Naive thymus-derived CD8-positive, alpha-beta T cell (primary cell): ENCODE measurements at regions not wholly inside any gene's neighbourhood (a gene's known extent, or its start where the extent isn't known, plus 50 kb on each side); places are given as distances from the start of the nearest gene placed in this dataset.

ENCODE experiments used
- ATAC-seq, 2 donors: fragments of 150-1000 bp; cut with Tn5 transposase in 1 of 2; sonication (Bioruptor Pico), chemical (Tn5 transposase) in 1 of 2; 1 replicate in 1 of 2; 2 replicates in 1 of 2; pipeline ENCODE4 v1.10.0; 2021; ENCODE audit warnings: mild to moderate bottlenecking in 2 of 2, moderate library complexity in 2 of 2
- POLR2A ChIA-PET: fragments of 350-600 bp; sonication (Branson Sonifier 250); formaldehyde crosslinking; loops from one replicate; lab custom pipeline; 2021; ENCODE audit warnings: antibody characterized with exemption; lab: Charles Lee
- DNase-seq, 10 donors: peaks; one replicate each; pipeline versions ENCODE4 v3.0.0 to v3.0.0-alpha.2; 2020 to 2022
- H3K27ac Mint-ChIP-seq, 10 donors: one replicate each; pipeline ENCODE4 v1.8.0; 2020 to 2022; ENCODE audit warnings: mild to moderate bottlenecking in 10 of 10, mixed read lengths in 10 of 10, moderate library complexity in 4 of 10, inconsistent platforms in 1 of 10
- H3K27me3 Mint-ChIP-seq, 5 donors: one replicate each; pipeline ENCODE4 v1.8.0; 2021 to 2022; ENCODE audit warnings: mixed read lengths in 5 of 5
- H3K36me3 Mint-ChIP-seq, 3 donors: one replicate each; pipeline ENCODE4 v1.8.0; 2020 to 2022; ENCODE audit warnings: mixed read lengths in 3 of 3, mild to moderate bottlenecking in 2 of 3, inconsistent platforms in 1 of 3
- H3K4me1 Mint-ChIP-seq, 4 donors: one replicate each; pipeline ENCODE4 v1.8.0; 2021 to 2022; ENCODE audit warnings: mixed read lengths in 4 of 4
- H3K4me3 Mint-ChIP-seq, 10 donors: one replicate each; pipeline ENCODE4 v1.8.0; 2020 to 2022; ENCODE audit warnings: mild to moderate bottlenecking in 10 of 10, mixed read lengths in 10 of 10, moderate library complexity in 6 of 10, inconsistent platforms in 1 of 10
- H3K9me3 Mint-ChIP-seq, 9 donors: one replicate each; pipeline ENCODE4 v1.8.0; 2020 to 2022; ENCODE audit warnings: mixed read lengths in 9 of 9, mild to moderate bottlenecking in 3 of 9, inconsistent platforms in 1 of 9, moderate library complexity in 1 of 9

DNA sequence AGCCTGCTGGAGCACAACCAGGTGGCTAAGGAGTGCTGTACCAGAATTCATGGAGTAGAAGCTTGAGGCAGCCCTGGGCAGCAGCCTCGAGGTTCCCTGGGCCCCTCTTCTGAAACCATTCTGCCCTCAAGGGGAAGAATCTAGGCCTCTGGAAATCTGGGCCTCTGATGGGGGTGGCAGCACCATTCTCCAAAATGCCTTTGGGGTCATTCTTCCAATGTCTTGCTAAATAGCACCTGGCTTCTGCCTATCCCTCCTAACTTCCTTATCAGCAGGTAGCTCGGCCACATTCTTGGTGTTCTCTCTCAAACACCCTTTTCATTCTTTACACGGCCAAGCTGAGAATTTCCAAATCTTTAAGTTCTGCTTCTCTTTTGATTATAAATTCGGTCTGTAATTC lies 473.6 kb downstream of the BCOR start:
- peaks cover 0 to 9% (median 4%) of the 10 kb centered on the region in 4 donors for H3K4me1 Mint-ChIP-seq
- no peaks in the 10 kb centered on the region for H3K27me3 Mint-ChIP-seq
- POLR2A ChIA-PET: no interaction called here
- H3K4me3 Mint-ChIP-seq: no peak overlapping the region
- no peak for DNase-seq
- H3K9me3 Mint-ChIP-seq: peaks cover 0 to 14% (median 2%) of the 10 kb centered on the region in 9 donors
- ATAC-seq: no peak
- no peak overlapping the region for H3K27ac Mint-ChIP-seq
- peaks cover 0 to 3% (median 0%) of the 10 kb centered on the region in 3 donors for H3K36me3 Mint-ChIP-seq

DNA sequence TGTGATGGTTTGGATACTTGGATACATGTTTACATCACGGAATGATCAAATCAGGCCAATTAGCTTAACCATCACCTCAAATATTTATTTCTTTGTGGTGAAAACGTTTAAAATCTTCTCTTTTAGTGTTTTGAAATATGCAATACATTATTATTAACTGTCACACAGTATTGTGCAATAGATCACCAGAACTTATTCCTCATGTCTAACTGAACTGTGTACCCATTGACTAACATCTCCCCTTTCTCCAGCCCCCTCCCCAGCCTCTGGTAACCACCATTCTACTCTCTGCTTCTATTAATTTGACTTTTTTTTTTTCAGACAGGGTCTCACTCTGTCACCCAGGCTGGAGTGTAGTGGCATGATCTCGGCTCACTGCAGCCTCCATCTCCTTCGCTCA lies 471.9 kb downstream of the BCOR start:
- no peaks in the 10 kb centered on the region for H3K27me3 Mint-ChIP-seq
- H3K36me3 Mint-ChIP-seq: peaks cover 0 to 3% (median 0%) of the 10 kb centered on the region in 3 donors
- ATAC-seq: no peak
- DNase-seq: no peak
- H3K27ac Mint-ChIP-seq: no peak overlapping the region
- no peak overlapping the region for H3K4me3 Mint-ChIP-seq
- H3K4me1 Mint-ChIP-seq: peaks cover 3 to 18% (median 11%) of the 10 kb centered on the region in 4 donors
- peaks cover 0 to 7% (median 2%) of the 10 kb centered on the region in 9 donors for H3K9me3 Mint-ChIP-seq
- POLR2A ChIA-PET: no interaction called here

DNA sequence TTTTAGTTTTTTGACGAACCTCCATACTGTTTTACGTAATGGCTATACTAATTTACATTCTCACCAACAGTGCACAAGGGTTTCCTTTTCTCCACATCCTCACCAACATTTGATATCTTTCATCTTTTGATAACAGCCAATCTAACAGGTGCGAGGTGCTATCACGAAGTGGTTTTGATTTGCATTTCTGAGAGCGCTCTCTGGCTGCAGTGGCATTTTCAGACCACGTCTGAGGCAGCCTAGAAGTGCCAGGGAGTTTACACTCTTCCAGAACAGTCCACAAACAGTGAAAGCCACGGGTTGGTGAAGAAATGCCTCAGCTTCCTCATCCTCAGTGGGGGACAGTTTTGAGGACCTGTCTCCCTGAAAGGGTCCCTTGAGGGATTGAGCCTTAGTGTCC lies 471.0 kb downstream of the BCOR start:
- Mint-ChIP-seq H3K4me1 (peaks cover 3 to 21% (median 13%) of the 10 kb centered on the region in 4 donors), H3K9me3 (peaks cover 0 to 3% (median 0%) of the 10 kb centered on the region in 9 donors), H3K4me3 (no peak overlapping the region), H3K36me3 (peaks cover 0 to under 1% (median 0%) of the 10 kb centered on the region in 3 donors), H3K27ac (no peak overlapping the region), H3K27me3 (no peaks in the 10 kb centered on the region)
- DNase-seq: no peak
- ATAC-seq: peak in 1 of 2 donors; percentile 57
- POLR2A ChIA-PET: no interaction called here

DNA sequence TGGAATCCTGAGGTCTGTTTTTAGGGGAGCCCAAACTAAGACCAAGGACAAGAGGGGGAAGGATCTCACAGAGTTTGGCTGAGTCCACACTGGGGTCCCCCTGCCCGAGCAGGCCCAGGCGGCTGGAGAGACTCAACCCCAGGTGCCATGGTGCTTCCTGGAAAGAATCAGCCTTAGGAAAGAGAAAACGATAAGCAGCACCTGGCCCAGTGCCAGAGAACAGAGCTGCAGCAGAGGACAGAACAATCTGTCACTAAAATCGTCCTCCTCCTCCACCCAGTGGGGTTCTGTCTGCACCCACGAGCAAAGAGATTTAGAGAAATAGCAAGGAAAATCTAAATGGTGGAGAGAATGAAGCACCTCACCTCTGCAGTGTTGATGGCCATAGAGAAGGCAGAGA lies 470.5 kb downstream of the BCOR start:
- peaks cover 0 to 2% (median 0%) of the 10 kb centered on the region in 9 donors for H3K9me3 Mint-ChIP-seq
- DNase-seq (no peak), ATAC-seq (no peak)
- no peak overlapping the region for H3K27ac Mint-ChIP-seq
- H3K4me1 Mint-ChIP-seq: peaks cover 3 to 21% (median 13%) of the 10 kb centered on the region in 4 donors
- POLR2A ChIA-PET: no interaction called here
- H3K27me3 Mint-ChIP-seq: no peaks in the 10 kb centered on the region
- H3K4me3 Mint-ChIP-seq: no peak overlapping the region
- no peaks in the 10 kb centered on the region for H3K36me3 Mint-ChIP-seq

DNA sequence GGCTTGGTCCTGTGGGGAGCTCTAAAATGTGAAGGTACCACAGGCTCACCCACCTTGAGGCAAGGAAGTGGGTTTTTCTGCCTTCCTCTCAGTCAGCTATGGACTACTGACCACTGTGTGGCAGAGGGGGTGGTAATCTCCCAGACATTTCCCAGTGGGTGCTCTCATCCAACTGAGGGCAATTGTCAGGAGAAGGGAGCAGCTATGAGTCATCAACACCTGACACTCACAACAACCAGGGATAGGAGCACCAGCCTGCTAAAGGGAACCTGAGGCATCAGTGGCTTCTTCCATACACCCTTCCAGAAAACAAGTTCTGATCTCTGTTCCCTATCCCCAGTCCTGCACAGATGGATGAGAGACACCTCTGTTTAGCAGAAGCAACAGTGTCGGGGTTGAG lies 468.8 kb downstream of the BCOR start:
- DNase-seq (no peak), ATAC-seq (no peak)
- H3K4me3 Mint-ChIP-seq: no peak overlapping the region
- H3K4me1 Mint-ChIP-seq: peaks cover 3 to 21% (median 13%) of the 10 kb centered on the region in 4 donors
- no peaks in the 10 kb centered on the region for H3K36me3 Mint-ChIP-seq
- POLR2A ChIA-PET: no interaction called here
- no peaks in the 10 kb centered on the region for H3K9me3 Mint-ChIP-seq
- no peak overlapping the region for H3K27ac Mint-ChIP-seq
- no peaks in the 10 kb centered on the region for H3K27me3 Mint-ChIP-seq

DNA sequence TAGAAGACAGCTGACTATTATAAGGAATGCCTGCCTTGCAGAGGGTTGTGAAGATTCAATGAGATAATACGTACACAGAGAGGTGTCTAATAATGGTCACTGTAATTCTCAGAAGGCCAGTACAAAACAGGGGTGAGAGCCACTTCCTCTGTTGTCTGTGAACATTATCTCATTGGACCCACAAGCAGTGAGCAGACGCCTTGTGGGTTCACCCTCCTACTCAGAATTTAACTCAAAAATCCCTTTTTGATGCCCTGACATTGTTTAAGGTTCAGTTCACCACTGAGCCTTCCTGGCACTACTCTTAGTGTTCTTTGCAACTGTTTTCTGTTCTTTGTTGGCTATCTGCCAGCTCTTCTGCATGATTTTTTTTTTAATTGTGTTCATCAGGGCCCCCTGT lies 467.4 kb downstream of the BCOR start:
- POLR2A ChIA-PET: no interaction called here
- no peak for ATAC-seq

DNA sequence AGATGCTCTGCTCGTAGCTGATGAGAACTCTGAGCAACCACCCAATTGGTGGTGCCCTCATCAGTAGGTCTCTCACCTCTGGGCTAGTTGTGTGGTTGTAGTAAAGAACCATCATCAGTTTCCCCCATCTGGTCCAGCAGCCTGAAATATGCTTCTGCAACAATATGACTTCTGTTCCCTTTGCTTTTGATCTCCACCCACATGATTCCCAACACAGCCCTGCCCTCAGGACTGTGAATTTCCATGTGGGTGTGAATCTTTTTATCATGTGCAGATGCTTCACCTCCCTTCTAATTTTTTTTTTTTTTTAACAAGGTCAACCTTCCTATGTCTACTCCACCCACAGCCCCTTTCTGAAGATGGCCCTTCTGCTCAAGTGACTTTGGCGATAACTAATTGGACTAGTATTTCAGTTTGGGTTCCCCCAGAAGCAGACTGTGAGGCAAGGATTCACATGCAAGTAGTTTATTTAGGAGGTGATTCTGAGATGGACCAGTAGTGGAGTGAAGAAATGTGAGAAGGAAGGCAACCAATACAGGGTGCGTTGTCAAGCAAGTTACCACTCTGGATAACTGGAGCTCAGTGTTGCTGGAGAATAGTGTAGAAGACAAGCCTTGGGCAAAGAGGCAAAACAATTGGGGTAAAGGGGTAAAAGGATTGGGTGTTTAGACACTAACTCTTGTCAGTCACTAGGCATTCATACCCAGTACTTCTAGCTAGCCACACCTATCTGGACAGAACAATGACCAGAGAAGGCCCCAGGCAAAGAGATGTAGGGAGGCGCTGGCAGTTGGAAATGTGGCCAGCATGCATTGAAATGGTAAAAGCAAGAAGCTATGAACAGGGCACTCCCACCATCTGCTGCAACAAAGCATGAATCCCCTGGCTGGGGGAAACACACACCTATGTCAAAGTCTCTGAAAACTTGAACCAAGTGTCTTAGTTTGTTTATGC lies 466.2 kb downstream of the BCOR start:
- Mint-ChIP-seq H3K4me3 (no peak overlapping the region), H3K27ac (no peak overlapping the region), H3K4me1 (peaks cover 3 to 20% (median 12%) of the 10 kb centered on the region in 4 donors), H3K27me3 (no peaks in the 10 kb centered on the region), H3K9me3 (no peaks in the 10 kb centered on the region), H3K36me3 (no peaks in the 10 kb centered on the region)
- POLR2A ChIA-PET: no interaction called here
- ATAC-seq (no peak), DNase-seq (no peak)

More for the DNA sequence above, 467.4 kb downstream of the BCOR start:
- Mint-ChIP-seq H3K4me3 (no peak overlapping the region), H3K27me3 (no peaks in the 10 kb centered on the region), H3K27ac (peak overlapping the region in 1 of 10 donors; percentile 82), H3K9me3 (no peaks in the 10 kb centered on the region), H3K4me1 (peaks cover 3 to 21% (median 13%) of the 10 kb centered on the region in 4 donors), H3K36me3 (no peaks in the 10 kb centered on the region)
- DNase-seq: no peak

DNA sequence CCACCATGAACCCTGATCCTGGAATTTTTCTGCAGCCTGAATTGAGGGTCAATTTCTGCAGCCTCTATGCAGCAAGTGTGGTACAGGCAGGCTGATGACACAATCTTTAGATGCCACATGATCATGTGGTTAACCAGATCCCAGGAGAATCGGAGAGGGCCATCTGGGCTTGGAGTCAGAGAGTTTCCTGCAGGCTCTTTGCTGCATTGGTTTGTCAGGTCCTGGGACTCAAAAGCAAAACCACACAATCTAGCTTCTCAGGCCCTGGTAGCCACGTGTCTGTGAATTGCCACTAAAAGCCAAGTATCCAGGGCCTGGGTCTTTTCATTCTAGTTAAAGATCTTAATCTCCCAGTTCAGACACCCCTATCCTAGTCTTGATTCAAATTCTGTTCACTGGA lies 464.5 kb downstream of the BCOR start:
- DNase-seq: no peak
- H3K36me3 Mint-ChIP-seq: no peaks in the 10 kb centered on the region
- no peak for ATAC-seq
- H3K4me3 Mint-ChIP-seq: no peak overlapping the region
- H3K4me1 Mint-ChIP-seq: peaks cover 3 to 12% (median 9%) of the 10 kb centered on the region in 4 donors
- H3K27ac Mint-ChIP-seq: no peak overlapping the region
- H3K9me3 Mint-ChIP-seq: peaks cover 0 to 3% (median 0%) of the 10 kb centered on the region in 9 donors
- POLR2A ChIA-PET: no interaction called here
- H3K27me3 Mint-ChIP-seq: no peaks in the 10 kb centered on the region

DNA sequence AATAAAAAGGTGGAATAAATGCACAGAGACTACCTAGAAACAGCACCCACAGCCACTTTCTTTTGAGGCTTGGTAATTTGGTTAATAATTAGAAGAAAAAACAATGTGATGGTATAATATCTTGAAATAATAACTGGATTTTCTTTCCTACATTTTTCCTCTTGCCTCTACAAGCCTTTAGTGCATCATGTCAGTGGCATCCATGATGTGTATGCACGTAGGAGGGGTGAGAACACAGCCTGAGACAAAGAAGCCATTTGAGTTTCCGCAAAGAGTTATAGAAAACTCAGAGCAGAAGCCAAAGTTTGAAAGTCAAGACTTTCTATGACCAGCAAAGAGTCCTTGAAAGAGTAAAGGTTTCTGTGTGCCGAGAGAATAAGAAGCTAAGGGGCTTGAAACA lies 461.3 kb downstream of the BCOR start:
- Mint-ChIP-seq H3K27me3 (peaks cover 0 to 2% (median 0%) of the 10 kb centered on the region in 5 donors), H3K9me3 (peaks cover 0 to 3% (median 0%) of the 10 kb centered on the region in 9 donors), H3K27ac (peak overlapping the region in 1 of 10 donors; percentile 47), H3K4me1 (no peaks in the 10 kb centered on the region), H3K4me3 (no peak overlapping the region), H3K36me3 (no peaks in the 10 kb centered on the region)
- no peak for DNase-seq
- ATAC-seq: no peak
- POLR2A ChIA-PET: no interaction called here

DNA sequence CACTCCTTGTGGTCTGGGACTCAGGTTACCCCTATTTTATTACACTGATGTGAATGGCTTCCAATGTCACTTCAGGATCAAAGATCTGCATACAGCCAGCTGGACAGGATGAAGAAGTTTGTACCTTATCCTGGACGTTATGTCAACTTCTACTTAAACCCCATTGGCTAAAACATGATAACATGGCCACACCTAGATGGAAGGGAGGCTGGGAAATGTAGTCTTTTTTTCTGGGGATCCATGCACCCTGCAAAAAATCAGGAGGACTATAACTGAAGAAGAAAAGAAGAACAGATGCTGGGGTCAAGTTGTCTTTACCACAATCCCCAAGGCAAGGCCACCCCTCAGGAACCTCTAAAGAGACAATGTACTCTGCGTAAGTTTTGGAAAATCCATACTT lies 459.2 kb downstream of the BCOR start:
- H3K4me3 Mint-ChIP-seq: no peak overlapping the region
- peaks cover 0 to 2% (median 0%) of the 10 kb centered on the region in 5 donors for H3K27me3 Mint-ChIP-seq
- DNase-seq (no peak), ATAC-seq (no peak)
- no peaks in the 10 kb centered on the region for H3K36me3 Mint-ChIP-seq
- no peak overlapping the region for H3K27ac Mint-ChIP-seq
- POLR2A ChIA-PET: no interaction called here
- peaks cover 0 to 2% (median 0%) of the 10 kb centered on the region in 4 donors for H3K4me1 Mint-ChIP-seq
- H3K9me3 Mint-ChIP-seq: peaks cover 0 to 3% (median 0%) of the 10 kb centered on the region in 9 donors

DNA sequence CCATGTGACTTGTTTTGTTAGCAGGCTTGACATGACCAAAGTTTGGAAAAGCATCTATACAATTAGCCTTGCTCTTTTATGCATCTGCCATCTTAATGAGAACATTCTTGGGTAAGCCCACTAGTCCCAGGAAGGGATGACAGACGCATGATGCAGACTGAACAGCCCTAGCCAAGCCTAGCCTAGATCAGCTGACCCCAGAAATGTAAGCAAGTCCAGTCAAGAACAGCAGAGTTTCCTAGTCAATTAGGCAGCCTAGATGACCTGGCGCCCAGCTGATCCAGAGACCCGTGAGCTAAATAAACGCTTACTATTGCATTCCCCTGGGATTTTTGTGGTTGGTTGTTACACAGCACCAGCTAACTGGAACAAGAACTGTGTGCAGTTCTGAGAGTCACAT lies 457.9 kb downstream of the BCOR start:
- Mint-ChIP-seq H3K36me3 (no peaks in the 10 kb centered on the region), H3K27me3 (peaks cover 0 to 2% (median 0%) of the 10 kb centered on the region in 5 donors), H3K4me3 (no peak overlapping the region), H3K27ac (no peak overlapping the region), H3K4me1 (peaks cover 0 to 2% (median 0%) of the 10 kb centered on the region in 4 donors), H3K9me3 (peaks cover 0 to 3% (median 0%) of the 10 kb centered on the region in 9 donors)
- ATAC-seq: no peak
- POLR2A ChIA-PET: no interaction called here
- DNase-seq: no peak

DNA sequence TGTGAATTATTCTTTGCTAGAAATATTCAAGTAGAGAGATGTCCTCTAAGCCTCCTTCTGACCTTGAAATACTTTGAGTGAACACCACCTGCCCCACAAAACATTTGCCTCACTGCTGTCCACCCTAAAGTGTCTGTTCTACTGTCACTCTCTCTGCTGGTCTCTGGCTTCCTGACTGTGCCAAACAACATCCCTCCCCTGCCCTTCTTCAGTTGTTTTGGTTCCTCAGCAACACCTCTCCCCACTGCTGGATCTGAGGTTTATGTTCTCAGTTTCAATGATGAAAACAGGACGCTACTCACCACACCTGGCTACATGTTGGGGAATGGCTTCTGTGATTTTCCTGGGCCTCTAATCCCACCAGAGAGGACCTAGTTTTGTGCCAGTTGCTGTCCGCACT lies 456.9 kb downstream of the BCOR start:
- Mint-ChIP-seq H3K27me3 (peaks cover 0 to 2% (median 0%) of the 10 kb centered on the region in 5 donors), H3K9me3 (peaks cover 0 to 3% (median 0%) of the 10 kb centered on the region in 9 donors), H3K27ac (peak overlapping the region in 1 of 10 donors; percentile 14), H3K4me3 (no peak overlapping the region), H3K36me3 (no peaks in the 10 kb centered on the region), H3K4me1 (peaks cover 0 to 2% (median 0%) of the 10 kb centered on the region in 4 donors)
- DNase-seq: no peak
- POLR2A ChIA-PET: no interaction called here
- no peak for ATAC-seq

DNA sequence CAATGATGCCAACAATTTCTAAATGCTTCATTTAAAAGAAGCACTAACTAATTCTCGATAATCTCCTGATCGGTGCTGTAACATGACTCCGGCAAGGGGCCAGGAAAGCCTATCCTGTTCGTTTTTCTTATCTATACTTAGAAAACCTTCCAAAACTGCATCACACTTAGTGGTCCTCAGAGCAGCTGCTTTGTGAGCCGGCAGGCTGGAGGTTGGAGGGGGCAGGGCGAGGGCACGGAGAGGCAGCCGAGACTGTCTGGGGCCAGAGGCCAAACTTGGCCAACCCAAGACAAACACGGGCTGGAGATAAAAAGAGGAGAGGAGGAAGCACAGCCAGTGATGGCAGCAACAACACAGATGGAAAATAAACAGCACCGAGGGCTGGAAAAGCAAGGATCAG lies 455.7 kb downstream of the BCOR start:
- no peak for DNase-seq
- Mint-ChIP-seq H3K4me3 (no peak overlapping the region), H3K4me1 (peaks cover 0 to 2% (median 0%) of the 10 kb centered on the region in 4 donors), H3K27ac (no peak overlapping the region), H3K36me3 (no peaks in the 10 kb centered on the region), H3K9me3 (peaks cover 0 to 5% (median 0%) of the 10 kb centered on the region in 9 donors), H3K27me3 (peaks cover 0 to 2% (median 0%) of the 10 kb centered on the region in 5 donors)
- POLR2A ChIA-PET: no interaction called here
- no peak for ATAC-seq
